ENCODE measurements at regions not wholly inside any gene's neighbourhood (a gene's known extent, or its start where the extent isn't known, plus 50 kb on each side); places are given as distances from the start of the nearest gene placed in this dataset.
A peak's percentile ranks its signal among the peaks of the same experiment; 100 is the strongest.

DNA sequence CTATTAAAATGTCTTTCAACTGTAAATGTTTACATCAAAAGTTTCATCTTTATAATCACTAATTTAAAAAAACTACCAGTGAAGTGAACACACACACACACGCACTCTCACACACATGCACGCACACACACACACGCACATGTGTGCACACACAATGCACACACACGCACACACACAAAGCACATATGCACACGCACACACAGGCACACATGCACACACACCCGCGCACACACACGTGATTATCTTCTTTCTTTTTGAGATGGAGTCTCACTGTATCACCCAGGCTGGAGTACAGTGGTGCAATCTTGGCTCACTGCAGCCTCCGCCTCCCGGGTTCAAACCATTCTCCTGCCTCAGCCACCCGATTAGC is 80.0 kb upstream of the FRMD1 start:
- no peaks in the 10 kb centered on the region for H3K36me3 ChIP-seq (replicated peaks; ENCODE audit: control insufficient read depth, insufficient read depth, low read length)
- H3K4me3 ChIP-seq (ENCODE audit: insufficient read depth, low read depth, low read length) = no peak overlapping the region
- no peak for DNase-seq
- H3K27me3 ChIP-seq (ENCODE audit: control insufficient read depth, insufficient read depth, low read length) = no peaks in the 10 kb centered on the region

DNA sequence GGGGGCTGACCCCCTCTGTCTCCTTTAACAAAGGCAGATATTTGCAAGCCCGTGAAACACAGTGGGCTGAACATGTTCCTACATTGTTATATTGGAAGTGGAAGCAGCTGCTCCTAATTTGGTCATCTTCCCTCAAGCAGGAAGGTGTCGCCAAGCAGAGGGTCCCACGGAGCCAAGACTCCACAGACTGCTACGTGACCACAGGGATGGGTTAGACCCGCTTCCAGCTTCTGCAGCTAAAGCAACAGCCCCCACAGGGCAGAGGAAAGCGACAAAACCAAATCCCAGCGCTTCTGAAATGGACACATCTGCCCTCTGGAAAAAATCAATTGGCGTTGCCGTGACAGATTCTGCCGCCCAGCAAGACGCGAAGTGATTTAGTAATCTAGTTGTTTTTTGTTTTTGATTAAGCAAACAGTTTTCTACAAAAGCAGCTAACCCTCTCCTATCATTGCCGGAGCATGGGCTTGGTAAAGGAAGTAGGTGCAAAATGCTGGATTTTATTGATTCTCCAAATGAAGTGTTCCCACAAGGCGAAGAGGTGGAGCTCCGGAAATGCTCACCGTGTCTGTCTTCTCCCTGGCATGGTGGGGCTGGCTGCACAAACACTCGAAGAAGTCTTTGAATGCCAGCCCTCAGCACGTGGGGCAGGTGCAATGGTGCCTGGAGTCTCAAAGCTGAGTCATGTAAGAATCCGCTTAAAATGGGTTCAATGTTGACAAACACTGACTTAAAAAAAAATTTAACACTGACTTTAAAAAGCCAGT is 79.4 kb upstream of the FRMD1 start:
- DNase-seq = no peak
- Histone ChIP-seq H3K27me3 (ENCODE audit: control insufficient read depth, insufficient read depth, low read length) (no peaks in the 10 kb centered on the region), H3K36me3 (replicated peaks; ENCODE audit: control insufficient read depth, insufficient read depth, low read length) (no peaks in the 10 kb centered on the region), H3K4me3 (ENCODE audit: insufficient read depth, low read depth, low read length) (no peak overlapping the region)

DNA sequence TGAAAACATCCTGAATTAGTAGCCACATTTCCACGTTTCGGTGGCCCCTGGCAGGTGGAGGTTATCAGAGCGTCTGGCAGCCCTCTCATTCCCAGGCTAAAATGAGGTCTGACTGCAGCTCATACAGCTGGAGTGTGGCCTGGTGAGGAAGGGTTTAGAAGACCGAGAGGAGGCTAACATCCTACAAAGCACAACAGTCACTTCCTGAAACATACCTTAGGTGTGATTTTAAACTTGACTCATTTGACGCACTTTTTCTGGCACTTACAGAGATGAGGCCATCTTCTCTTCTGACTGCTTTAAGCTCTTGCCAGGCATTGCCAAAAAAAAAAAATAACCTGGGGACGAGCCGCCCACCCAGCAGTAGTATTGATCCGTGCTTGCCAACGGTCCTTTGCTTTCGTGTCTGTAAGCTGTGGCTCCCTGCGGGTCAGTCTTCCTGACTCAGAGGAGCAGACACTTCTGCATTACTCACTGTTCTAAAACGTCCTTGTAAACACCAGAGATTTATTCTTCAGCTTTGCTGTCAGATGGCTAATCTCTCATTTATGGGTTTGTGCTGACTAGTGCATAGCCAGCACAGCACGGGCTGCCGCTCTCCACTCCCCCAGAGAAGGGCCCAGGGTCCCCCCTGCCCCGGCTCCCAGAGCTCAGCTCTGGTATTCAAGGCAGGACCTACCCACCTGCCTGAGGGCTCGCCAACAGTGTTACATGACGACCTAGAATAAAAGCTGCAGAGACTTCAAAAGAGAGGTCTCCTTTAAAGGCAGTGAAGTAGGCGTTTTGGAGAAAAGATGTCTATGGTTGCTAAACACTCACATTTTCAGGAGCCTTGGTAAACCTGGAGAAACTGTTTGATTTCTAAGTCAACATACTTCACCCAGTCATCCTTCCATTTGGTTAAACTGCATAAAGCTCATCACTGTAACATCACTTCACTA is 78.5 kb upstream of the FRMD1 start:
- DNase-seq = peak; percentile 69

DNA sequence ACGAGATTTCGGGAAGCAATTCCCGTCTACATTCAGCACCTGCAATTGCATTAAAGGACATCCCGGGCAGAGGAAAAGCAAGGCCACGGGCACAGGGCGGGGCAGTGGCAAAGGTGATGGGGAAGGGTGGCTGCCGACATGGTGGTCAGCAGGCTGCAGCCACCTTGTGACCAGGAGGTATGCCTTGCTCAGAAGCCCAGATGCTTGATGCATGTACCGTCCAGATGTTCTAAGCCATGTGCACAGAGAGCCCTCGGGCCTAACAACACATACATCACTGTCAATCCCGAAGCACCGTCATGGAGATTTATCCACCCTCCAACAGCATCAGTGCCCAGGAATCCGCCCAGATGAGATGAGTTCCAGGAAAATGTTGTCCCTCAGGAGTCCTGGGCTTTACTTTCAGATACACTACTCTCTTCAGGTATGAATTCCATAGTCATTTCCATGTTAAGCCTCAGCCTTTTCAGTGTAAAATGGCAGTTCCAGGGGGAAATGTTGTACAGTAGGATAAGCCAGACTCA is 77.8 kb upstream of the FRMD1 start:
- Histone ChIP-seq H3K27me3 (ENCODE audit: control insufficient read depth, insufficient read depth, low read length) (no peaks in the 10 kb centered on the region), H3K4me3 (ENCODE audit: insufficient read depth, low read depth, low read length) (no peak overlapping the region), H3K36me3 (replicated peaks; ENCODE audit: control insufficient read depth, insufficient read depth, low read length) (no peaks in the 10 kb centered on the region)
- DNase-seq = no peak

More for the DNA sequence above, 78.5 kb upstream of the FRMD1 start:
- H3K4me3 ChIP-seq (ENCODE audit: insufficient read depth, low read depth, low read length) = no peak overlapping the region
- H3K27me3 ChIP-seq (ENCODE audit: control insufficient read depth, insufficient read depth, low read length) = no peaks in the 10 kb centered on the region
- no peaks in the 10 kb centered on the region for H3K36me3 ChIP-seq (replicated peaks; ENCODE audit: control insufficient read depth, insufficient read depth, low read length)

DNA sequence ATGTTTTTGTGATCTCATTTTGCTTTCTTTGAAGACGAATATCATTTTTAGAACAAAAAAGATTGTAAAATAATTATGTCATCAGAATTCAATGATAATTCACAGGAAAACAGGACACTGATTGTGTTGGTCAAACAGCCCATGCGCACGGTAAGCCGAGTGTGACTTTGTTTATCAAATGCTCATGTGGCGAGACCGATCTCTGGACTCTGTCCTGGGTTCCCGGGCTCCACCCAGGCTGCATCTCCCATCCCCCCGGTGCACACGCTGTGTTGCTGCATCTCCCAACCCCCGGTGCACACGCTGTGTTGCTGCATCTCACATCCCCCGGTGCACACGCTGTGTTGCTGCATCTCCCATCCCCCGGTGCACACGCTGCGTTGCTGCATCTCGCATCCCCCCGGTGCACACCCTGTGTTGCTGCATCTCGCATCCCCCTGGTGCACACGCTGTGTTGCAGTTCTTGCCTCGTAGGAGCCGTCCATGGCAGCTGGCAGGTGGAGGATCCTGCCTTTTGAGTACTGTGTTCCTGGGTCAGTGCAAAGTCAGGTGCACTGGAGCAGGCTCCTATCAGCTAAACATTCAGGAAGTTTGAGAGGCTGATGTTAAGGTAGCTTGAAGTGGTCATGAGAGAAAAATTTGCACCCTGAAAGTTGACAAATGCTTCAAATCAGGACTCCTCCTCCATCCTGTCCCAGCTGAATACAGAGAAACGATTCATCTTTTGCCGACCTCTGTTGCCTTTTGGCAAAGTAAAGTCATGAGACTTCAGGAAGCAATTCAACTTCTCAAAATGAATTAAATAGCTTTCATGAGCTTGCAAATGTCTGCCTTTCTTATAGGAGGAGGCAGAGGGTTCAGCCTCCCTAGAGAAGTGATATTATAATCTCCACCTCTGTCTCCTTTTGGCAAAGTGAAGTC is 77.1 kb upstream of the FRMD1 start:
- H3K27me3 ChIP-seq (ENCODE audit: control insufficient read depth, insufficient read depth, low read length) = no peaks in the 10 kb centered on the region
- DNase-seq = no peak
- H3K4me3 ChIP-seq (ENCODE audit: insufficient read depth, low read depth, low read length) = no peak overlapping the region
- H3K36me3 ChIP-seq (replicated peaks; ENCODE audit: control insufficient read depth, insufficient read depth, low read length) = no peaks in the 10 kb centered on the region

DNA sequence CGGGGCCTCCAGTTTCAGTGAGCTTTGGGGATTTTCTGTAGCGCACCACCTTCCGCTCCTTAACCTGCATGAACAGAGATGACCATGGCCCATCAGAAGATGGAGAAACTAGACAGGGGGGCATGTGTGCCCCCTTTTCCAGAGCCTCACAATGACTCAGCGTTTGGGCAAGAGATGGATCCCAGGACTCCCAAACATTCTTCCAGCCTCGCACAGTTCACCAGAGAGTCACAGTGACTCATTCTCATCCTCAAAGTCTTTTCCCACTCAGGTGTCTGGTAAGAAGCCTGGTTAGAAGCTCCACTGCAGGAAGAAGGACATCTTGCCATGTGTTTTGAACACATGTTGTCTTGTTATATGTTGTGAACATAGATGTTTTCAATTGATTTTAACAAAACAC is 76.2 kb upstream of the FRMD1 start:
- no peak for DNase-seq

DNA sequence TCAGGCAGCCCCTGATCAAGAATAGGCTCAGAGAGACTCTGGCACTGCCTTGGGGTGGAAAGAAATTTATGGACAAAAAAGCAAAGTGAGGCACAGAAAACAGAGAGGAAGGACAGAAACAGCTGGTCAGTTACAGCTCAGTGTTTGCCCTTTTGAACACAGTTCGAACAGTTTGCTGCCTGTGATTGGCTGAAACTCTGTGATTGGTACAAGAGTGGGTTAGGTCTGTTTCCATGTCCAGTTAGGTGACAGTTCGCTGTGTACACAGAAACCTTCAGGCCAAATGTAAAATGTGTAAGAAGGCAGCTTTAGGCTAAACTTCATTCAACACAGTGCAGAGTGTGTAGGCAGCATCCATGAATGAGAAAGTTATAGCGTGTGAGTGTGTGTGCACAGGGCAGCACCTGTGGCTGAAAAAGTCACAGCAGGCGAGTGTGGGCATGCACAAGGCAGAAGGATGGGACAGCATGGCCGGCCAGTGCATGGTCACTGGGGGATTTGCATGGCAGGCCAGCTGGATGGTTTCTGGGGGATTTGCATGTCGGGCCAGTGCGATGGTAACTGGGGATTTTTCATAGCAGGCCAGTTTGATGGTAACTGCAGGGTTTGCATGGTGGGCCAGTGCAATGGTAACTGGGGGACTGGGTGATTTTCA is 75.4 kb upstream of the FRMD1 start:
- Histone ChIP-seq H3K36me3 (replicated peaks; ENCODE audit: control insufficient read depth, insufficient read depth, low read length) (no peaks in the 10 kb centered on the region), H3K27me3 (ENCODE audit: control insufficient read depth, insufficient read depth, low read length) (no peaks in the 10 kb centered on the region), H3K4me3 (ENCODE audit: insufficient read depth, low read depth, low read length) (no peak overlapping the region)
- DNase-seq = no peak

More for the DNA sequence above, 76.2 kb upstream of the FRMD1 start:
- no peaks in the 10 kb centered on the region for H3K36me3 ChIP-seq (replicated peaks; ENCODE audit: control insufficient read depth, insufficient read depth, low read length)
- no peak overlapping the region for H3K4me3 ChIP-seq (ENCODE audit: insufficient read depth, low read depth, low read length)
- H3K27me3 ChIP-seq (ENCODE audit: control insufficient read depth, insufficient read depth, low read length) = no peaks in the 10 kb centered on the region

DNA sequence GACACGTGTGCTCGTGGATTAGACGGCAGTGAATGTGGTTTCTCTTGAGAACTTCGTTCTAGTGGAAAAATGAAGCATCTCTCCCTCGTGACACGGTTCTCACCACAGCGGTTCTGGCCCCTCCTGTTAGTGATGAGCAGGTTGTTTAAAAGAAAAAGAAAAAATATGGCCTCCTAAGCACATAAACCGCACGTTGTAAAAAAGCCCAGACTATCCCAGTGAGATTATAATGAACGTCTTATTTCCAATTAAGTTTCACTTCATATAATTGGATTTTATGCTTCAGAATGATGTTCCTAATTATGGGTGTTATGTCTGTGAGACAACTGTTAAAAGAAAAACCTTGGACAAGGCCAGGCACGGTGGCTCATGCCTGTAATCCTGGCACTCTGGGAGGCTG is 74.5 kb upstream of the FRMD1 start:
- H3K4me3 ChIP-seq (ENCODE audit: insufficient read depth, low read depth, low read length) = no peak overlapping the region
- no peaks in the 10 kb centered on the region for H3K27me3 ChIP-seq (ENCODE audit: control insufficient read depth, insufficient read depth, low read length)
- H3K36me3 ChIP-seq (replicated peaks; ENCODE audit: control insufficient read depth, insufficient read depth, low read length) = no peaks in the 10 kb centered on the region
- no peak for DNase-seq

DNA sequence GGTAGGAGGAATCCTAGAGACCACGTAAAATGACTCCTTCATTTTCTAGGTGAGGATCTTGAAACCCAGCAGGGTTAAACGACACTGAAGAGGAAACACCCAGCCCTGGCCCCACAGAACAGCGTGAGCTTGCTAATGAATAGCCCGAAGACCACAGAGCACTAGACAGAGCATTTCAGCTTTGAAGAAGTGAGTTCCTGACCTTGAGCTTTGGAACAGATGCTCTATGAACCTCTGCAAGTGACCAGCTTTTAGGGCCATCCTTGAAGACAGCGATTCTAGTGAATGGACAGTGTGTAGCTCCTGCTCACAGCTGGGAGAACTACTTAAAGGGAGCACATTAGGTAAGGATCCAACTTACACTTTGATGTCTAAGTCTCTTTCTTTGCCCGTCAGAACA is 74.0 kb upstream of the FRMD1 start:
- Histone ChIP-seq H3K27me3 (ENCODE audit: control insufficient read depth, insufficient read depth, low read length) (no peaks in the 10 kb centered on the region), H3K4me3 (ENCODE audit: insufficient read depth, low read depth, low read length) (no peak overlapping the region), H3K36me3 (replicated peaks; ENCODE audit: control insufficient read depth, insufficient read depth, low read length) (no peaks in the 10 kb centered on the region)
- no peak for DNase-seq

DNA sequence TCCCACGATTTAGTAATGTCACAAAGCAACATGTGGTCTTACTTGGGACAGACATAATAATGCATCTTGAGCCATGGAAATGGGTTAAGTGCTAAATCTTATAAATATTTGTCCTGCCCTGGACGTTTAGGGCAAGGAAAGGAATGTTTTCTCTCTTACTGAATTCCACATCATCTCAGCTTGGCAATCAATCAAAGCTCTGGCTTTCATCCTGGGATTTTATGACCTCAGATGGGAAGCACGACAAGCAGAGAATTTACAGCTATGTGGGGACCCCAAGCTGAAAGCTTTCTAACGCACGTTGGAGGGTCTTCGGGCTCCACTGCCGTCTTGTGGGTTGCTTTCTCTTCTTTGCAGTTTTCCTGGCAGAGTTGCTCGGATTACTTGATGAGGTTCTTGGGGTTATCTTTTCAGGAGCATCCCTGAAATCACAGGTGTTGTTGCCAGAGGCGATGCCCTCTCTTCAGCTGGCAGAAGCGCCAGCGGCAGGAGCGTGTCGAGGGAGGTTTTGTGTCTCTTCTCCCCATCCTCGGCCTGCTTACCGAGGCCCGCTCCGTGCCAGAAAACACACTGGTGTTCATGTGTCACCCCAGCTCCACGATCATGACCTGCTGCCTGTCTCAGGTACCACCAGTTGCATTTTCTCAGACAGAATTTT is 73.4 kb upstream of the FRMD1 start:
- Histone ChIP-seq H3K4me3 (ENCODE audit: insufficient read depth, low read depth, low read length) (no peak overlapping the region), H3K27me3 (ENCODE audit: control insufficient read depth, insufficient read depth, low read length) (no peaks in the 10 kb centered on the region)
- DNase-seq = peak; percentile 4

DNA sequence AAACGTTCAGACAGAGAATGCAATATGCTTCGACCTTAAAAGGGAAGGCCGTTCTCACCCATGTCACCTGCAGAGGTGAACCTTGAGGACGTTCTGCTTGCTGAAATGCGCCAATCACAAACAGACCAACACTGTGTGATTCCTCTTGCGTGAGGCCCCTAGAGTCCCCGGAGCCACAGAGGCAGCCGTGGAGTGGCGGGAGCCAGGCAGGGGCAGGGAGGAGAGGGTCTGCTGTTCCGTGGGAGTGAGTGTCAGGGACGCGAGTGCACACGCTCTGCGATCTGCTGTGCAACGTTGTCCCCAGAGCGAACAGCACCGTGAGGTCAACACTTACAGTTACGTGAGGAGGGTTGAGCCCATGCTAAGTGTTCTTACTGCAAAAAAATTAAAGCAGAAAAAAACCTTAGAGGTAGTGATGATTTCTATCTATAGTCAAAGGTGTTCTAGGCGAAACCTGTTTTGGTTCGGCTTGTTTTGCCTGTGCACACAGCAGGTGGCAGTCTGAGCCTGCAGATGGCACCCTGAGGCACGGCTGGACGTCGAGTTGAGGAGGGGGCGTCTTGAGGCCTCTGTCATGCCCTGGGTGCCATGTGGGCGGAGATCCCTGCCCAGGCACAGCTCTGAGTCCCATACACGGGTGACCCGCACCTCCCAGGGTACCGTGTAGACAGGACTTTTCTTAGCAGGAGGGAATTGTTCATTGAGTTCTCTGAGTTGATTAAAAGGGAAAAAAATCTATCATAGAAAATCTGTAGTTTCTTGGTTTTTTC is 71.7 kb upstream of the FRMD1 start:
- peak; percentile 59 for DNase-seq
- H3K4me3 ChIP-seq (ENCODE audit: insufficient read depth, low read depth, low read length) = no peak overlapping the region
- H3K27me3 ChIP-seq (ENCODE audit: control insufficient read depth, insufficient read depth, low read length) = no peaks in the 10 kb centered on the region
- H3K36me3 ChIP-seq (replicated peaks; ENCODE audit: control insufficient read depth, insufficient read depth, low read length) = no peaks in the 10 kb centered on the region

More for the DNA sequence above, 73.4 kb upstream of the FRMD1 start:
- no peaks in the 10 kb centered on the region for H3K36me3 ChIP-seq (replicated peaks; ENCODE audit: control insufficient read depth, insufficient read depth, low read length)

DNA sequence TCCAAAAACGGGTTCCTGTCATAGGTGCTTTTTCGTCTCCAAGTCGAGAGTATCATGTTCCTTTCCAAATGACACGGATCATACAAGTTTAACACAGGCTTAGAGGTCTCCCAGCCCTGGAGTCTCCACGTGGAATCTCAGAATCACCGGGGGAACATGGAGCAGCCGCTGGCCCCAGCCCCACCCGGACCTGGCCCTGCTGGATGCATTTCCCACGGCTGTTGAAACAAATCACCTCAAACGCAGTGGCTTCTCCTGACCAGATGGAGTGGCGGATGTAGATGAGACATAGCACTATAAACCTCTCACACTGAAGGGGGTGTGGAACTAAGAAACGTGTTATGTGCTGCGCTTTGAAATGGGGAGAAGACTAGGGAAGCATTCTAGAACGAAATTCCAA is 70.0 kb upstream of the FRMD1 start:
- Histone ChIP-seq H3K27me3 (ENCODE audit: control insufficient read depth, insufficient read depth, low read length) (no peaks in the 10 kb centered on the region), H3K36me3 (replicated peaks; ENCODE audit: control insufficient read depth, insufficient read depth, low read length) (no peaks in the 10 kb centered on the region), H3K4me3 (ENCODE audit: insufficient read depth, low read depth, low read length) (no peak overlapping the region)
- peak; percentile 20 for DNase-seq

Data from H7 (cell line).